Hepatocyte (in vitro differentiated cells): ENCODE measurements at regions not wholly inside any gene's neighbourhood (a gene's known extent, or its start where the extent isn't known, plus 50 kb on each side); places are given as distances from the start of the nearest gene placed in this dataset.

Experiments
- EZH2 ChIP-seq: fragments of 200-600 bp; sonication (generic); IDR thresholded peaks from 2 replicates; pipeline ENCODE4 v1.6.1; 2016; ENCODE audit warnings: antibody characterized with exemption, mild to moderate bottlenecking, borderline replicate concordance
- TF ChIP-seq, protein P1 (sequence below): fragments of 200-600 bp; sonication (generic); IDR thresholded peaks from 2 replicates; pipeline ENCODE4 v1.5.1; 2016; ENCODE audit warnings: antibody characterized with exemption, mild to moderate bottlenecking; ENCODE audit not compliant: poor library complexity

DNA sequence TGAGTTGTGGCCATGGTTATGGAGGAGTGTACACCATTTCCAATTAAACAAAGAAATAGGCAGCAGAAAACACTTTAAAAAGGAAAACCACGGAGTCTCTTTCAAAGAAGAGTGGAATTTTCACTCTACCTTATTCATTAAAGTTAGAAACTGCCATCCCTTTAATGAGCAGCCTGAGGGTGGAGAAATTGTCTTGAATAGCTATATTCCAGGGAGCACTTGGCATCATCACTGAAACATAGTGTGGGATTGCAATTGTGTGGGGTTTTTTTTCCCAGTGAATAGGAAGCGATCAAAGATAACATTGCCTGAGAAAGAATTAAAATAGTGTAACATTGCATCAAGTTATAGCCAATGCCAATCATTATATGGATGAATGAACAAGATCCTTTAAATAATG, 191.6 kb downstream of the TEX36 start:
- TF ChIP-seq, protein P1, sequence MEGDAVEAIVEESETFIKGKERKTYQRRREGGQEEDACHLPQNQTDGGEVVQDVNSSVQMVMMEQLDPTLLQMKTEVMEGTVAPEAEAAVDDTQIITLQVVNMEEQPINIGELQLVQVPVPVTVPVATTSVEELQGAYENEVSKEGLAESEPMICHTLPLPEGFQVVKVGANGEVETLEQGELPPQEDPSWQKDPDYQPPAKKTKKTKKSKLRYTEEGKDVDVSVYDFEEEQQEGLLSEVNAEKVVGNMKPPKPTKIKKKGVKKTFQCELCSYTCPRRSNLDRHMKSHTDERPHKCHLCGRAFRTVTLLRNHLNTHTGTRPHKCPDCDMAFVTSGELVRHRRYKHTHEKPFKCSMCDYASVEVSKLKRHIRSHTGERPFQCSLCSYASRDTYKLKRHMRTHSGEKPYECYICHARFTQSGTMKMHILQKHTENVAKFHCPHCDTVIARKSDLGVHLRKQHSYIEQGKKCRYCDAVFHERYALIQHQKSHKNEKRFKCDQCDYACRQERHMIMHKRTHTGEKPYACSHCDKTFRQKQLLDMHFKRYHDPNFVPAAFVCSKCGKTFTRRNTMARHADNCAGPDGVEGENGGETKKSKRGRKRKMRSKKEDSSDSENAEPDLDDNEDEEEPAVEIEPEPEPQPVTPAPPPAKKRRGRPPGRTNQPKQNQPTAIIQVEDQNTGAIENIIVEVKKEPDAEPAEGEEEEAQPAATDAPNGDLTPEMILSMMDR = no peak
- no peak for TF ChIP-seq EZH2
